ENCODE measurements at regions not wholly inside any gene's neighbourhood (a gene's known extent, or its start where the extent isn't known, plus 50 kb on each side); places are given as distances from the start of the nearest gene placed in this dataset.

DNA sequence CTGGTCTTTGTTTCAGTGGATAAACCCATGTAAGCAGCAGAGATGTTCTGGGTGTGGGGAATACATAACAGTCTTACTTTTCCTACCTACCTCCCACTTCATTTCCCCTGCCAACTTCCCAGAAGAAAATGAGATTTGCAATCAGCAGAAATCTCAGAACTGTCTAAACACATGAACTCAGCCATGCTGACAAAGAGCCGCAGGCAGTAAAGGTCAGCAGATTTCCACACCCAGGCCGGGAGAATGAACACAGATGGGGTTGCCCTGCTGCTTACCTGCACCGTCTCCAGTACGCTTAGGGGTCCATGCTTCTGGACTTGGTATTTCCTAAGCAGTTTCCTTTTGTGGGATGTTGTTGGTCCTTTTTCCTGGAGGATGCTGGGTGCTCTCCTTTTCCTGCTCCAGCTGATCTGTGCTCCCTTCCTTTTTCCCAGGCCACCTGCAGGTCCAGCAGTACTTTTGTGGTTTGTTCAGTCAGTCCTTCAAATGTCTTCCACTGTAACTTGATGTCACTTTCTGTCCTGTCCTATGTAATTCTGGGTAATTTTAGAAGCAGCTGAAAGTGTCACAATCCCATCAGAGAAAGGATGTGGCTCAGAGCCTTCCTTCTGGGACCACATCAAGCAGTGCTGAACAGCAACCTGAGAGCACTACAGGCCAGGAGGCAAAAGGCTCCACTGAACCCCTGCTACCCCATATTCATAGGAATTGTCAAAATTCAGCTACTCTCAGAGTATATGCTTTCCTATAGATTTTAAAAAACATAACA lies 129.0 kb downstream of the CEP57L1 start (continued):
- no peak for TF ChIP-seq ZNF462 (CRISPR knock-in tag; IDR thresholded peaks at IDR 0.05)

DNA sequence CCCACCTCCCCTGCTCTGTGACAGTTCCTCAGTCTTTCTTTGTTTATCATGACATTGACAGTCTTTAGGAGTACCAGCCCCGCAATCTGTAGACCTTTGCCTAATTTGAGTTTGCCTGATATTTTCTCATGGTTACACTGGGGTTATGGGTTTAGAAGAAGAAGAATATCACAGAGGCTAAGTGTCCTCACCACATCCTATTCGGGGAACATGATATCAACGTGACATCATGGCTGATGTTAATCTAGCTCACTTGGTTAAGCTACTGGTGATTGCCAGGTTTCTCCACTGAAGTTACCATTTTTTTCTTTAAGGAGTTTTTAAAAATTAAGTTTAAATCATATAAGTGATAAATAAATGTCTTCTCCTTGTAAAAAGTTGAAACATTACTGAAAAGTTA lies 127.5 kb downstream of the CEP57L1 start:
- Histone ChIP-seq H3K4me1 (ENCODE audit: insufficient read depth) (no peaks in the 10 kb centered on the region), H3F3A (replicated peaks; ENCODE audit: low read depth) (no peaks in the 10 kb centered on the region), H3K27me3 (ENCODE audit: insufficient read depth) (no peaks in the 10 kb centered on the region), H4K20me1 (replicated peaks; ENCODE audit: insufficient read depth) (no peaks in the 10 kb centered on the region), H2AFZ (peak overlapping the region; percentile 43; the same call in 1 of the 2 replicates), H3K4me3 (no peak overlapping the region), H3K36me3 (ENCODE audit: insufficient read depth) (no peaks in the 10 kb centered on the region), H3K79me2 (replicated peaks; ENCODE audit: insufficient read depth) (no peaks in the 10 kb centered on the region), H3K9me2 (ENCODE audit: insufficient read depth) (no peaks in the 10 kb centered on the region), H3K27ac (ENCODE audit: low read depth) (no peak overlapping the region), H3K4me2 (no peak overlapping the region)
- Mint-ChIP-seq H3K4me3 (no peak overlapping the region), H3K36me3 (ENCODE audit: low read depth) (no peaks in the 10 kb centered on the region), H3K4me1 (peaks cover 6% of the 10 kb centered on the region), H3K9me3 (no peaks in the 10 kb centered on the region), H3K27ac (no peak overlapping the region), H3K27me3 (ENCODE audit: insufficient read depth, low read depth, poor library complexity) (no peaks in the 10 kb centered on the region)
- DNase-seq (ENCODE audit: low spot score), result no peak
- TF ChIP-seq REST (IDR thresholded peaks at IDR 0.05; ENCODE audit: unreplicated experiment) (no peak), POLR2AphosphoS5 (IDR thresholded peaks at IDR 0.05; ENCODE audit: low read depth) (no peak), JUNB (IDR thresholded peaks at IDR 0.05; ENCODE audit: unreplicated experiment) (no peak), CREB1 (CRISPR knock-in tag; IDR thresholded peaks at IDR 0.05; ENCODE audit: low read depth) (no peak), ZNF114 (CRISPR knock-in tag; IDR thresholded peaks at IDR 0.05) (no peak), CTCF (conservative IDR thresholded peaks at IDR 0.05; ENCODE audit: low read depth in 2 of 2) (no peak), STAT1 (IDR thresholded peaks at IDR 0.05; ENCODE audit: unreplicated experiment) (no peak)
- ATAC-seq, result no peak
